Fibroblast of lung (primary cell): ENCODE measurements at regions not wholly inside any gene's neighbourhood (a gene's known extent, or its start where the extent isn't known, plus 50 kb on each side); places are given as distances from the start of the nearest gene placed in this dataset.

Experiments
- EZH2 ChIP-seq: IDR thresholded peaks from 2 replicates; pipeline ENCODE4 v1.5.1; 2012; ENCODE audit warnings: low read length, control low read depth, mild to moderate bottlenecking; ENCODE audit errors: missing control alignments
- TF ChIP-seq, protein P1 (sequence below), 2 donors: IDR thresholded peaks in 1 of 2; conservative IDR thresholded peaks in 1 of 2; 1 replicate in 1 of 2; 2 replicates in 1 of 2; pipeline ENCODE4 v1.5.1; 2011 to 2012; ENCODE audit warnings: low read length in 2 of 2, control low read depth in 1 of 2, inconsistent platforms in 1 of 2, low read depth in 1 of 2, mild to moderate bottlenecking in 1 of 2

DNA sequence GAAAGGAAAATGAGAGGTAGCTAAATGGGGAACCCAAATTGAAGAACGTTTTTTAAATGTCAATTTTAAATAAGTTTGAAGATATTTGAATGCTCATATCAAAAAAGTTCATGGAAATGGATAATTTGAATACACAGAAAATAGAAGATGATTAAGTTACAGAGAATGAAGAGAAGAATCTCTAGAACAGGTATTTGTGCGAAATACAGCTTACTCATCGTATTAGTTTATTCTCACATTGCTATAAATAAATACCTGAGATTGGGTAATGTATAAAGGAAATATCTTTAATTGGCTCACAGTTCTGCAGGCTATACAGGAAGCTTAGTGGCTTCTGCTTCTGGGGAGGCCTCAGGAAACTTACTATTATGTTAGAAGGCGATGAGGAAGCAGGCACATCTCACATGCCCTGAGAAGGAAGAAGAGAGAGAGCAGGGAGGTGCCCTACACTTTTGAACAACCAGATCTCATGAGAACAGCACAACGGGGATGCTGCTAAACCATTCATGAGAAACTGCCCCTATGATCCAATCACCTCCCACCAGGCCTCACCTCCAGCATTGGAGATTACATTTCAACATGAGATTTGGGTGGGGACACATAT lies 89.7 kb upstream of the DTNA start:
- TF ChIP-seq, protein P1, sequence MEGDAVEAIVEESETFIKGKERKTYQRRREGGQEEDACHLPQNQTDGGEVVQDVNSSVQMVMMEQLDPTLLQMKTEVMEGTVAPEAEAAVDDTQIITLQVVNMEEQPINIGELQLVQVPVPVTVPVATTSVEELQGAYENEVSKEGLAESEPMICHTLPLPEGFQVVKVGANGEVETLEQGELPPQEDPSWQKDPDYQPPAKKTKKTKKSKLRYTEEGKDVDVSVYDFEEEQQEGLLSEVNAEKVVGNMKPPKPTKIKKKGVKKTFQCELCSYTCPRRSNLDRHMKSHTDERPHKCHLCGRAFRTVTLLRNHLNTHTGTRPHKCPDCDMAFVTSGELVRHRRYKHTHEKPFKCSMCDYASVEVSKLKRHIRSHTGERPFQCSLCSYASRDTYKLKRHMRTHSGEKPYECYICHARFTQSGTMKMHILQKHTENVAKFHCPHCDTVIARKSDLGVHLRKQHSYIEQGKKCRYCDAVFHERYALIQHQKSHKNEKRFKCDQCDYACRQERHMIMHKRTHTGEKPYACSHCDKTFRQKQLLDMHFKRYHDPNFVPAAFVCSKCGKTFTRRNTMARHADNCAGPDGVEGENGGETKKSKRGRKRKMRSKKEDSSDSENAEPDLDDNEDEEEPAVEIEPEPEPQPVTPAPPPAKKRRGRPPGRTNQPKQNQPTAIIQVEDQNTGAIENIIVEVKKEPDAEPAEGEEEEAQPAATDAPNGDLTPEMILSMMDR (conservative IDR thresholded peaks at IDR 0.05 in 1 of 2, IDR thresholded peaks at IDR 0.05 in 1 of 2; ENCODE audit: low read depth in 1 of 2, low read length in 2 of 2), result no peak
- no peak for TF ChIP-seq EZH2
